Prostate gland (tissue), 2 donors: ENCODE measurements at regions not wholly inside any gene's neighbourhood (a gene's known extent, or its start where the extent isn't known, plus 50 kb on each side); places are given as distances from the start of the nearest gene placed in this dataset.

Experiments
- DNase-seq: peaks from one replicate; pipeline ENCODE4 v3.0.0-alpha.2; 2019; ENCODE audit warnings: low spot score
- H3K27ac ChIP-seq, 2 donors: fragments of 200-600 bp; sonication (generic); 2 replicates each; pipeline ENCODE4 v1.5.1; 2017 to 2019
- H3K27me3 ChIP-seq: fragments of 200-600 bp; sonication (generic); replicated peaks from 2 replicates; pipeline ENCODE4 v1.5.1; 2019; ENCODE audit not compliant: insufficient read depth
- H3K36me3 ChIP-seq, 2 donors: fragments of 200-600 bp; sonication (generic); 1 replicate in 1 of 2; 2 replicates in 1 of 2; pipeline versions ENCODE4 v1.5.1 to v1.8.1; 2017 to 2019
- H3K4me1 ChIP-seq: fragments of 200-600 bp; sonication (generic); replicated peaks from 2 replicates; pipeline ENCODE4 v1.5.1; 2019
- H3K4me3 ChIP-seq, 2 donors: fragments of 200-600 bp; sonication (generic); 2 replicates each; pipeline ENCODE4 v1.5.1; 2017 to 2019
- H3K9me3 ChIP-seq: fragments of 200-600 bp; sonication (generic); 2 replicates; pipeline ENCODE4 v1.5.1; 2017
- CTCF ChIP-seq, 4 experiments: fragments of 200-600 bp in 2 of 4; fragments of 450-650 bp in 2 of 4; sonication (generic) in 2 of 4; IDR thresholded peaks; 1 replicate in 3 of 4; 2 replicates in 1 of 4; pipeline ENCODE4 v1.5.1; 2016 to 2019; ENCODE audit warnings: antibody characterized with exemption in 4 of 4, mild to moderate bottlenecking in 2 of 4, moderate library complexity in 2 of 4
- POLR2A ChIP-seq: fragments of 450-650 bp; IDR thresholded peaks from one replicate; pipeline ENCODE4 v1.6.1; 2016; ENCODE audit warnings: antibody characterized with exemption, mild to moderate bottlenecking
- POLR2AphosphoS5 ChIP-seq: sonication (generic); formaldehyde crosslinking; IDR thresholded peaks from one replicate; pipeline ENCODE4 v1.6.1; 2017; ENCODE audit warnings: antibody characterized with exemption
- WGBS: methylation state at CpG from one replicate; pipeline ENCODE4 v1.1.5; 2018; 5-methylcytosine and 5-hydroxymethylcytosine counted together
- intact Hi-C: fragments of 100-400 bp; cut with DNase I; formaldehyde crosslinking; loops from one replicate; pipeline ENCODE4 v1.14.2; 2022

GRCh38 chr2:207233731-207234130 lies 68.0 kb upstream of the KLF7 start:
- Histone ChIP-seq H3K27ac (peak overlapping the region in 1 of 2 donors; percentile 1), H3K9me3 (no peaks in the 10 kb centered on the region), H3K36me3 (no peaks in the 10 kb centered on the region), H3K4me1 (no peaks in the 10 kb centered on the region), H3K4me3 (no peak overlapping the region), H3K27me3 (no peaks in the 10 kb centered on the region)
- TF ChIP-seq POLR2A: no peak
- TF ChIP-seq POLR2AphosphoS5: peak; percentile 51
- intact Hi-C loops: no loop called here
- WGBS: 73% methylated on average over 3 of the region's 3 CpGs
- no peak for DNase-seq

- H3K4me1 ChIP-seq: no peaks in the 10 kb centered on the region
- H3K9me3 ChIP-seq: no peaks in the 10 kb centered on the region
- WGBS: 89% methylated on average over 4 of the region's 4 CpGs
- H3K27ac ChIP-seq: no peak overlapping the region
- no peak for DNase-seq
- intact Hi-C loops: no loop called here
- no peaks in the 10 kb centered on the region for H3K27me3 ChIP-seq
- H3K36me3 ChIP-seq: no peaks in the 10 kb centered on the region
- no peak overlapping the region for H3K4me3 ChIP-seq
- TF ChIP-seq POLR2A (no peak), POLR2AphosphoS5 (no peak), CTCF (IDR thresholded peaks at IDR 0.05) (no peak)
Observed at GRCh38 chr2:207235621-207236020, 69.9 kb upstream of the KLF7 start.

- intact Hi-C loops: no loop called here
- DNase-seq: no peak
- Histone ChIP-seq H3K4me3 (no peak overlapping the region), H3K36me3 (no peaks in the 10 kb centered on the region), H3K9me3 (no peaks in the 10 kb centered on the region), H3K27me3 (no peaks in the 10 kb centered on the region), H3K4me1 (no peaks in the 10 kb centered on the region), H3K27ac (no peak overlapping the region)
- WGBS: 91% methylated on average over 2 of the region's 2 CpGs
- no peak for TF ChIP-seq POLR2A
- TF ChIP-seq CTCF (IDR thresholded peaks at IDR 0.05): no peak
- TF ChIP-seq POLR2AphosphoS5: no peak
Observed at GRCh38 chr2:207236156-207236935, 70.6 kb upstream of the KLF7 start.

GRCh38 chr2:207238831-207239701 lies 73.3 kb upstream of the KLF7 start:
- intact Hi-C loops: no loop called here
- Histone ChIP-seq H3K27me3 (no peaks in the 10 kb centered on the region), H3K9me3 (no peaks in the 10 kb centered on the region), H3K36me3 (no peaks in the 10 kb centered on the region), H3K4me3 (no peak overlapping the region), H3K4me1 (no peaks in the 10 kb centered on the region), H3K27ac (peak overlapping the region; percentile 24 to 63)
- no peak for TF ChIP-seq CTCF (IDR thresholded peaks at IDR 0.05)
- no peak for TF ChIP-seq POLR2A
- TF ChIP-seq POLR2AphosphoS5: peak; percentile 53
- WGBS: 58% methylated on average over 7 of the region's 7 CpGs
- peak; percentile 34 for DNase-seq

GRCh38 chr2:207239754-207240494 lies 74.2 kb upstream of the KLF7 start:
- Histone ChIP-seq H3K27ac (peak overlapping the region; percentile 24 to 63), H3K9me3 (no peaks in the 10 kb centered on the region), H3K36me3 (no peaks in the 10 kb centered on the region), H3K4me3 (no peak overlapping the region), H3K4me1 (no peaks in the 10 kb centered on the region), H3K27me3 (no peaks in the 10 kb centered on the region)
- TF ChIP-seq POLR2A (no peak), POLR2AphosphoS5 (peak; percentile 52), CTCF (IDR thresholded peaks at IDR 0.05) (no peak)
- WGBS: 28% methylated on average over 9 of the region's 9 CpGs
- intact Hi-C loops: no loop called here
- DNase-seq: peak; percentile 29
